ENCODE measurements at regions not wholly inside any gene's neighbourhood (a gene's known extent, or its start where the extent isn't known, plus 50 kb on each side); places are given as distances from the start of the nearest gene placed in this dataset.

GRCh38 chrX:122241959-122242358 lies 942.1 kb upstream of the GRIA3 start:
- TF ChIP-seq, protein P1, sequence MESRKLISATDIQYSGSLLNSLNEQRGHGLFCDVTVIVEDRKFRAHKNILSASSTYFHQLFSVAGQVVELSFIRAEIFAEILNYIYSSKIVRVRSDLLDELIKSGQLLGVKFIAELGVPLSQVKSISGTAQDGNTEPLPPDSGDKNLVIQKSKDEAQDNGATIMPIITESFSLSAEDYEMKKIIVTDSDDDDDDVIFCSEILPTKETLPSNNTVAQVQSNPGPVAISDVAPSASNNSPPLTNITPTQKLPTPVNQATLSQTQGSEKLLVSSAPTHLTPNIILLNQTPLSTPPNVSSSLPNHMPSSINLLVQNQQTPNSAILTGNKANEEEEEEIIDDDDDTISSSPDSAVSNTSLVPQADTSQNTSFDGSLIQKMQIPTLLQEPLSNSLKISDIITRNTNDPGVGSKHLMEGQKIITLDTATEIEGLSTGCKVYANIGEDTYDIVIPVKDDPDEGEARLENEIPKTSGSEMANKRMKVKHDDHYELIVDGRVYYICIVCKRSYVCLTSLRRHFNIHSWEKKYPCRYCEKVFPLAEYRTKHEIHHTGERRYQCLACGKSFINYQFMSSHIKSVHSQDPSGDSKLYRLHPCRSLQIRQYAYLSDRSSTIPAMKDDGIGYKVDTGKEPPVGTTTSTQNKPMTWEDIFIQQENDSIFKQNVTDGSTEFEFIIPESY (IDR thresholded peaks at IDR 0.05), result no peak
- TF ChIP-seq, protein P2, sequence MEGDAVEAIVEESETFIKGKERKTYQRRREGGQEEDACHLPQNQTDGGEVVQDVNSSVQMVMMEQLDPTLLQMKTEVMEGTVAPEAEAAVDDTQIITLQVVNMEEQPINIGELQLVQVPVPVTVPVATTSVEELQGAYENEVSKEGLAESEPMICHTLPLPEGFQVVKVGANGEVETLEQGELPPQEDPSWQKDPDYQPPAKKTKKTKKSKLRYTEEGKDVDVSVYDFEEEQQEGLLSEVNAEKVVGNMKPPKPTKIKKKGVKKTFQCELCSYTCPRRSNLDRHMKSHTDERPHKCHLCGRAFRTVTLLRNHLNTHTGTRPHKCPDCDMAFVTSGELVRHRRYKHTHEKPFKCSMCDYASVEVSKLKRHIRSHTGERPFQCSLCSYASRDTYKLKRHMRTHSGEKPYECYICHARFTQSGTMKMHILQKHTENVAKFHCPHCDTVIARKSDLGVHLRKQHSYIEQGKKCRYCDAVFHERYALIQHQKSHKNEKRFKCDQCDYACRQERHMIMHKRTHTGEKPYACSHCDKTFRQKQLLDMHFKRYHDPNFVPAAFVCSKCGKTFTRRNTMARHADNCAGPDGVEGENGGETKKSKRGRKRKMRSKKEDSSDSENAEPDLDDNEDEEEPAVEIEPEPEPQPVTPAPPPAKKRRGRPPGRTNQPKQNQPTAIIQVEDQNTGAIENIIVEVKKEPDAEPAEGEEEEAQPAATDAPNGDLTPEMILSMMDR (IDR thresholded peaks at IDR 0.05; ENCODE audit: low read depth, low read length, missing input control), result no peak
- no peak for TF ChIP-seq RAD21 (IDR thresholded peaks at IDR 0.05)
- TF ChIP-seq YY1 (IDR thresholded peaks at IDR 0.05), result no peak
- TF ChIP-seq EGR1 (IDR thresholded peaks at IDR 0.05; ENCODE audit: low read depth in 2 of 2), result no peak
